ENCODE measurements at regions not wholly inside any gene's neighbourhood (a gene's known extent, or its start where the extent isn't known, plus 50 kb on each side); places are given as distances from the start of the nearest gene placed in this dataset.

DNA sequence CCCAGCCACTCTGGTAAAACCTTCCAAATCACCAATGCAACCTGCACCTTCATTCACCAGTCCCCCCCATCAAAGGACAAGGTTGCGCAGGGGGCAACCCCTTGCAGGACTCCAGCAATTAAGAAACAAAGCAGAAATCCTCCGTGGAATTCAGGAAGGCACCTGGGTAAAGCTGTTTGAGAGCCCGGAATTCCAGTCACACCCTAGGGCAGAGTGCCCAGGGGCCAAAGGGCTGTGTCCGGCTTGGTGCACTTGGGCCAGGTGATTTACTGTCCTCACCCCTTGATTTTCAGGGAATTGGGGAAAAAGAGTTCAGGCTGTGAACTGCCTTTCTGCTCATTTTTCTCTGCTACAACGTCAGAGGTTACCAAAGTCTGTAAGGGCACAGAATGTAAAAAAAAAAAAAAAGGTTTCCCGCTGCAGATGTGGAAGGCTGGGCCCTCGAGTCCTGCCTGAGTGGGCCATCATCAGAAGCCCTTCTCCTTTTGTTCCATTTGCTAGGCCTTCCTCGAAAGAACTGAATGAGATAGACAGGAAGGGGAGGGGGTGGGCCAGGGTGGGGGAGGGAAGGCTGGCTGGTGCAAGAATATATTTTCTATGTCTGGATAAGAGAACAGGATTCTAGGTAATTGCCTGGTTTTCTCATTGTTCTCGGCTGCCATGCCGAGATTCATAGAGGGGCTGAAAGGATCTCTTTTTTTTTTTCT is 266.5 kb upstream of the PSMD7 start:
- no peaks in the 10 kb centered on the region for H3K79me2 ChIP-seq (replicated peaks; ENCODE audit: insufficient read depth)
- Mint-ChIP-seq H3K9me3 (no peaks in the 10 kb centered on the region), H3K4me3 (no peak overlapping the region), H3K27me3 (ENCODE audit: insufficient read depth, low read depth, poor library complexity) (peaks cover 3% of the 10 kb centered on the region), H3K27ac (no peak overlapping the region), H3K36me3 (ENCODE audit: low read depth) (no peaks in the 10 kb centered on the region), H3K4me1 (peaks cover 89% of the 10 kb centered on the region)
- DNase-seq (ENCODE audit: low spot score) (no peak), ATAC-seq (no peak)
- H3K9me2 ChIP-seq (ENCODE audit: insufficient read depth), result no peaks in the 10 kb centered on the region
- H3K27ac ChIP-seq (ENCODE audit: low read depth), result no peak overlapping the region
- no peaks in the 10 kb centered on the region for H4K20me1 ChIP-seq (replicated peaks; ENCODE audit: insufficient read depth)
- peak overlapping the region; percentile 54 for H3K4me2 ChIP-seq
- H3K27me3 ChIP-seq (ENCODE audit: insufficient read depth), result no peaks in the 10 kb centered on the region
- H3K36me3 ChIP-seq (ENCODE audit: insufficient read depth), result no peaks in the 10 kb centered on the region
- H3K4me1 ChIP-seq (ENCODE audit: insufficient read depth), result peaks cover 90% of the 10 kb centered on the region
- H2AFZ ChIP-seq, result no peak overlapping the region
- TF ChIP-seq ZNF462 (CRISPR knock-in tag; IDR thresholded peaks at IDR 0.05), result no peak
- no peak for TF ChIP-seq STAT1 (IDR thresholded peaks at IDR 0.05; ENCODE audit: unreplicated experiment)
- no peak for TF ChIP-seq CREB1 (CRISPR knock-in tag; IDR thresholded peaks at IDR 0.05; ENCODE audit: low read depth)
- no peak for TF ChIP-seq ZNF114 (CRISPR knock-in tag; IDR thresholded peaks at IDR 0.05)
- no peak for TF ChIP-seq NANOG (IDR thresholded peaks at IDR 0.05; ENCODE audit: borderline replicate concordance)
- no peak for TF ChIP-seq CTCF (conservative IDR thresholded peaks at IDR 0.05; ENCODE audit: low read depth in 2 of 2)
- no peak for TF ChIP-seq ZNF331 (CRISPR knock-in tag; IDR thresholded peaks at IDR 0.05; ENCODE audit: low read depth)
- no peak for TF ChIP-seq JUNB (IDR thresholded peaks at IDR 0.05; ENCODE audit: unreplicated experiment)
- TF ChIP-seq, protein P1, sequence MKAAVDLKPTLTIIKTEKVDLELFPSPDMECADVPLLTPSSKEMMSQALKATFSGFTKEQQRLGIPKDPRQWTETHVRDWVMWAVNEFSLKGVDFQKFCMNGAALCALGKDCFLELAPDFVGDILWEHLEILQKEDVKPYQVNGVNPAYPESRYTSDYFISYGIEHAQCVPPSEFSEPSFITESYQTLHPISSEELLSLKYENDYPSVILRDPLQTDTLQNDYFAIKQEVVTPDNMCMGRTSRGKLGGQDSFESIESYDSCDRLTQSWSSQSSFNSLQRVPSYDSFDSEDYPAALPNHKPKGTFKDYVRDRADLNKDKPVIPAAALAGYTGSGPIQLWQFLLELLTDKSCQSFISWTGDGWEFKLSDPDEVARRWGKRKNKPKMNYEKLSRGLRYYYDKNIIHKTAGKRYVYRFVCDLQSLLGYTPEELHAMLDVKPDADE (IDR thresholded peaks at IDR 0.05), result no peak
- no peak for TF ChIP-seq EZH2 (IDR thresholded peaks at IDR 0.05; ENCODE audit: low read depth, unreplicated experiment)
- no peak overlapping the region for H3K4me3 ChIP-seq
- H3F3A ChIP-seq (replicated peaks; ENCODE audit: low read depth), result no peaks in the 10 kb centered on the region
